Inflammatory macrophage treated with lipopolysaccharide for 4 hours (primary cell): ENCODE measurements at regions not wholly inside any gene's neighbourhood (a gene's known extent, or its start where the extent isn't known, plus 50 kb on each side); places are given as distances from the start of the nearest gene placed in this dataset.

ENCODE experiments used
- DNase-seq: peaks from one replicate; pipeline ENCODE4 v3.0.0-alpha.2; 2020

DNA sequence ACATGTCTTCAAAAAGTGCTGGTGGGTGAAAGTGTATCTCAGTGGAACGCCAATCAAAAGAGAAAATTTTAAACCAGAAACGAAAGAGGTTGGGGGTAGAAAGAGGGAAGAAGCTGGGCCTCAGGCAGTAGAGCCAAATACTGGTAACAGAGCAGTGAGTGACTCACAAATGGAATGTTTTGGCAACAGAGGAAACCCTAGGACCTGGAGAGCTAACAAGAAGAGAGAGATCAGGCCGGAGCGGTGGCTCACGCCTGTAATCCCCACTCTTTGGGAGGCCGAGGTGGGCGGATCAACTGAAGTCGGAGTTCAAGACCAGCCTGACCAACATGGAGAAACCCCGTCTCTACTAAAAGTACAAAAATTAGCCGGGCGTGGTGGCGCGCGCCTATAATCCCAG lies 450.8 kb upstream of the NAALADL2 start:
- DNase-seq: no peak

DNA sequence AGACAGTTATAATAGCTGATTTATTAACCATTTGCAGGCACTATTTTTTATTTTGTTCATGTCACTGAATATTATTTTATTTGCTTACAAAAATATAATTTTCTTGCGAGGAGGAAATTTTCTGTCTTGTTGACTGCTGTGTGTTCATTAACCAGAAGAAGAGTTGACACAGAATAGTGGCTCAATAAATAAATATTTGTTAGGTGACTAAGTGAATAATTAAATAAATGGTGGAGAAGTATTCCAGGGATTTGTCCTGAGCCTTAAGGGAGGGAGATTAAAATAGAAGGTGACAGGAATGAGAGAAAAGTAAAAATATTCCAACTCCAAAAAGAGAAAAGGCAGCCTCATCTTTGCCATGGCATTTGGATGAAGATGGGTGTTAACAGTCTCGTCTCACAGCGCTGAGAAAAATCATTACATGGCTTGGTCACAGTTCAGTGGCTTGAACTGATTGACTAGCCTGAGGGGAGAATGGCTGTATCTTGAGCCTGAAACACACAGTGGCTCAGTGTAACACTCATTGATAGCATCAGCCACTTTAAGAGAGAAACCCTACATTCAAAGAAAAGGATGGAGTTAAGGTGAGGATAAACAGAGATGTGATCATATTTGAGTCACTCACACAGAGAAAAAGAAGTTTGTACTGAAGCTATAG lies 449.9 kb upstream of the NAALADL2 start:
- no peak for DNase-seq

DNA sequence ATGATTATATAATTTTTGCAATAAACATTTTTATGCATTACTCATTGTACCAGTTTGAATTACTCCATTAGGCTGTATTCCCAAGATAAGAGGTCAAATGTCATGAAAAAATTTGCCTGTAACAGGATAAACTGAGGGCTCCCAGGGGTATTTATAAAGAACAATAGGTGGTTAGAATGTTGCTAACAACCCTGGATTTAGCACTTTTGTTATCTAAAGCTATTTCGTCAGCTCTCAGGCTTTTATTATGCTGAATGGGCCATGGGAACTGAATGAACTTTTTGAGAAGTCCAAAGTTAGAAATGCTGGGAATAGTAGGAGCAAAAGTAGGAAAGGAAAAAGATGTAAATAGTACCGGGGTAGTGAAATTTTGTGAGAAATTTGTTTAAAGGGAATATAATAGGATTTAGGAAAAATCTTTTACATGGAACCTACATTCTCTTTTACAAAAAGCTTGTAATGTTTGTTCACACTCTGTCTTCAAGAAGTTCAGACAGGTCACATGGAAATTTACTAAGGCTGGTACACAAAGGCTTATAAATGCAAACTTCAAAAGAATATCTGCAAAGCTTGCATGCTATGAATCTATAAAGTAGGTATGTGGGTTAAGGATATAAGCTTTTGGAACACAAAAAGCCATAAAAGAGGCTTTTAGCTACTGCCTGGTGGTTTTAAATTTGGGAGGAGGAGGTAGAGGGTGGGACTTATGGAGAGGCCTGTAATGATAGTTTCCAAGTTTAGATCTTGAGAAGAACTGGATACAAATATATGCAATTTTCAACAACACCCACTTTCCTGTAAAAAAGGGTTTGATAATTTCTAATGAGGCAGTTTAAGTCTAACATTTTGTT lies 445.8 kb upstream of the NAALADL2 start:
- no peak for DNase-seq

DNA sequence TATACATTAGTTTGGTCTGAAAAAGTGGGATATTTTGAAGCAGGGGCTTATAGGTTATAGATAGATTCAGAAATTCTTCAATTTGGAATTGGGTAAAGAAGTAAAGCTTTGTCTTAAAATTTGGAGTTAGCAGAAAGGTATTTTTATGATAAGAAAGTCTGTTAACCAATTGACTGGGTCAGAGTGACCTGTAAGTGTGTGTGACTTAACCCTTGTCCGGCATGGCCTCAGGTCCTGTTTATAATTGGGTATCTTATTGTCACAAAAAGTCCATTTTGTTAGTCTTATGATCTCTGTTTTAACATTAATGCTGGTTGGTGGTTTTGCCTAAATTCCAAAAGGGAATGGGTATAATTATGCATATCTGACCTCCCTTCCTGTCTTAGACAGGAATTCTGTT lies 444.2 kb upstream of the NAALADL2 start:
- no peak for DNase-seq

DNA sequence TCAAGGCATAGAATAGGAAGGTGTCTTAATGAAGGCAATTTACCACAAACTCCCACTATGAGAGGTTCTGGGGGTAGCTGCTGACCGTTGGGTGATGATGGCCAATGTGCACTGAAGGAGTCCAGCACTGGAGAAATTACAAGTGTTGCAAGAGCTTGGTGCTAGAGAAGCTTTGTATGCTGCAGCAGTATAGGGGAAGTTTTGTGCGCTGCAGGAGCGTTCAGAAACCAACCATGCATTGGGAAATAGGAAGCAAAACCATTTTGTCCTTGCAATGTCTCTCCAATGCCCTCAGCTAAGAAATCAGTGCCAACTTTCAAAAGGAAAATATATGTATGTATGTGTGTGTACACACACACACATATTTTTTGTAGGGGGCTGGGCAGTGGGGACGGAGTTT lies 441.6 kb upstream of the NAALADL2 start:
- DNase-seq: peak; percentile 79

DNA sequence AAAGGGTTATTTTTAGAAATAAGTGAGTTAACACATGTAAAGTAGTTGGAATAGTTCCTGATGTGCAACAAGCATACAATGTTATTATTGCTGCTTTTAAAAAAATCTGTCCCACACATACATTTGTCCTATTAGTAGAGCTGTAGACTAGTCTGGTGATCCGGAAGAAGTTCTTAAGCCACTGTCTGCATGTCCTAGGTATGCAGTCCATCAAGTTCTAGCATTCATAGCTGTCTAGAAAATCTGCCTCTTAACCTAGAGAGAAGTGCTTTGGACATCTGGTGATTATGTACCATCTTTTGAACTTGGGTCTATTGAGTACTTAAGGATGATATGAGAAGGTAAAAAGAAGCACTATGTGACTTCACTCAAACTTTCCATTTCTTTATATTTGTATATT lies 439.9 kb upstream of the NAALADL2 start:
- DNase-seq: no peak

DNA sequence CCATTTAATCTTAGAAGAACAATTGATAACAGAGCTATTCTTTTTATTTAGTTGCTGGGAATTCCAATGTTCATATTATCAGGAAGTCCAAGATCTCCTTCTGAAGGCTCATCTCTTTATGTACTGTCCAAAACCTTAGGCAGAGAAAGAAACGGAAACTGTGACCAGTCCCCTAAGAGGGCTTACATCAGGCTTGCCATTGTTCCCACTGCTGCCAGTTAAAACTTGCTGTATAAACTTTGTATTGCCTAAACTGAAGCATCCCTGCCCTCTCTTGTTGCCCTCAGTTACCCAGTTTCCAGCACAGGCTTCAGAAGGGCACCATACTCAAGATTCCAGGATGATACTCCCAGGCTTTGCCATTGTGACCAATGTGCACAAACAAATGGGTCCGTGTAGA lies 435.2 kb upstream of the NAALADL2 start:
- no peak for DNase-seq

DNA sequence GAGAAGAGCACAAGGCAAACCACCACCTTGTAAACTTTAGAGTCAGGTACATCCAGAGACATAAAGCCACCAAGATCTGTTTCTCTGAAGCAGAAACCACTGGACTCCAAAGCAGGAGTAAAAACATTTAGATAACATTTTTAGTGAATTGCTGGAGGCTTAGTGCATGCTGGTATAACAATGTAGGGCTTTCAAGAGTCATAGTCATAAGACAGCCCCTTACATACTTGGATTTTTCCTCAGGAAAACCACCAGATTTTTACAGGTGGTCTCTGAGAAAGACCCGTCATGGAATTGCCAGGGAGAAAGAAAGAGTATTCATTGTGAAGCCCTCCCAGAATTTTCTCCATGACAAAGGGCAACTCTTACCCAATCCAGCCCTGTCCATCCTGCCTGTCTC lies 434.5 kb upstream of the NAALADL2 start:
- DNase-seq: no peak

DNA sequence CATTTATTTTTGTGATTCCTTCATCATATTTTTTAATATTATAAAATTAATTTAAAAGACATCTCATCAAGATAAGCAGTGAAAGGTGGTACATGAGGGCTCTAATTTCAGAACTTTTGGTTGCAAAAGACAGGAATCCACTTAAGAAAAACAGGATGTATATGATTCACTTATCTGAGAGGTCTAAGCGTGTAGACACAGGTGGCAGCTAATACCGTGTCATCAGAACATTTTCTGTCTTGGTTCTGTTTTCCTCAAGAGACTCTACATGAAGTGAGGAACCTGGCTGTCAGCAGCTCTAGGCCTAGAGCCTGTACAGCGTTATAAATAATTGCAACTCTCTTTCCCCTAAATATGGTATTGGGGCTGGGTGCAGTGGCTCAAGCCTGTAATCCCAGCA lies 433.7 kb upstream of the NAALADL2 start:
- no peak for DNase-seq

DNA sequence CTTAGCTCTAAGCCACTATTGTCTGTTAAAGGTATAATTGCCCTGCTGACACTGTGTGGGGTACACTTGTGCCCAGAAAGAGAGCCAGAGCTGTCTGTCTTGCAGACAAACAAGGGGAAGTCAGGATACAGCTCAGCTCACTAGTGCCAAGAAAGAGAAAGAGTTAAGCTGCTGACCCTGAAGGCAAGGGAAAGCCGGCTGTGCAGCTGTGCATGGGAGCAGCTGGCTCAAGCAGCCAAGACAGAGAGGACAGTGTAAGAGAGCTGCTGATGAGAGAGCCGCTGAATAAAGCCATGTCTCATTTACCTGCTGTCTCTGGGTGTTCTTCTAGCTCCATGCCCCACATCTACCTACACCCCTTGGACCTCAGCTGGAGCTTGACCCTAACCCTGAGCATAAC lies 428.1 kb upstream of the NAALADL2 start:
- no peak for DNase-seq

DNA sequence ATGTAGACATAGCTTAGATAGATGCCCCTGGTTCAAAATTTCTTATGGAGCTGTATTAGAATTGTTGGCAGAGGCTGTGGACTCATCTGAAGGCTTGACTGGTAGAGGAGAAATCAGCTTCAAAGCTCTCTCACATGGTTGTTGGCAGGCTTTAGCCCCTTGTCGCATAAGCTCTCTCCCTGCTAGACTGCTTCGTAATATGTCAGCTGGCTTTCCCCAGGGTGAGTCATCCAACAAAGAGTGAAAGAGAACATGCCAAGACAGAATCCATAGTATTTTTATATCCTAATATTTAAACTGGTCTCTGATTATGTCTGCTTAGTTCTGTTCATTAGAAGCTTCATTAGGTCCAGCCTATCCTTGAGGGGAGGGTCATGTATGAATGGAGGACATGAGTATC lies 427.4 kb upstream of the NAALADL2 start:
- DNase-seq: peak; percentile 16

DNA sequence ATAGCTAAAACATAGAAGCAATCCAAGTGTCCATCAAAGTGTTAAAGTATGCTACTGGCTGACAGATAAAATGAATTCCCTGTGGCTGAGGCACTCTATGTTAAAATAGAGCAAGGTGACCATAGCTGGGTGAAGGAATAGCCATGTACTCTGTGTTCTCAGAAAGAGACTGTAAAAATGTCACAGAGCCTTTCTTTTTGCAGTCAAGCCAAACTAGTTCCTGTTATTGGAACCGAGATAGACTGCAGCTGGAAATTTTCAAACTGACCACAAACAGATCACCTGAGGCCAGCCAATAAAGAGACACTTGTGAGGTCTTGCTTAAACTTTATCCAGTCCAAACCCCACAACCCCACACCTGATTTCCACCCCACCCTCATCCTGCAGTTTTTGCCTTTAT lies 422.8 kb upstream of the NAALADL2 start:
- no peak for DNase-seq

DNA sequence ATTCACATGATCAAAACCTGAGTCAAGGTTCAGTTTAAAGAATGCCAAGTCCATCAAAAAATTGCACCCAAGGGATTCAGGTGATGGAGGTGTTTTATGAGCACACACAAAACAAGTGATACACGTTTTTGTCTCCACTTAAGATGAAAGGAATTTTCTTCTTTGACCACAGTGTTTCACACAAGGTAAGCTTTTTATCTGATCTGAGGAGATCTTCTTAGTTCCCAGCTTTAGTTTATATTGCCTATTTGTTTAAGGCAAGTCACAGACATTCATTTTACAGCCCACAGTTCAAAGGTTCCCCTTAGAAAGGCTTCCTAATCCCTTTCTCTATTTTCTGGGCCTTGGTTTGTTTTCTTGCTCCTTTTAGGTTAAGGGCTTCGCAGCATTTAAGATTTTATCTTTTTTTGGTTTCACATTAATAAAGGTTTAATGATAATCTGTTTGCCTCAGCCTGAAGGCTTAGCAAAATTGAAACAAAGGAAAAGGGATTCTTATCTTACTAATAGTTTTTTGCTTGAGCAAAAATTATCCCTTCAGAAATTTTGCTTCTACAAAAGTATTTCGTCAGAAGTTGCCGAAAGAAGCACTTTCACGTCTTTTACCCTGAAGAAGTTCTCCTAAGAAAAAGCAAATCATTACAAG lies 420.5 kb upstream of the NAALADL2 start:
- DNase-seq: no peak

DNA sequence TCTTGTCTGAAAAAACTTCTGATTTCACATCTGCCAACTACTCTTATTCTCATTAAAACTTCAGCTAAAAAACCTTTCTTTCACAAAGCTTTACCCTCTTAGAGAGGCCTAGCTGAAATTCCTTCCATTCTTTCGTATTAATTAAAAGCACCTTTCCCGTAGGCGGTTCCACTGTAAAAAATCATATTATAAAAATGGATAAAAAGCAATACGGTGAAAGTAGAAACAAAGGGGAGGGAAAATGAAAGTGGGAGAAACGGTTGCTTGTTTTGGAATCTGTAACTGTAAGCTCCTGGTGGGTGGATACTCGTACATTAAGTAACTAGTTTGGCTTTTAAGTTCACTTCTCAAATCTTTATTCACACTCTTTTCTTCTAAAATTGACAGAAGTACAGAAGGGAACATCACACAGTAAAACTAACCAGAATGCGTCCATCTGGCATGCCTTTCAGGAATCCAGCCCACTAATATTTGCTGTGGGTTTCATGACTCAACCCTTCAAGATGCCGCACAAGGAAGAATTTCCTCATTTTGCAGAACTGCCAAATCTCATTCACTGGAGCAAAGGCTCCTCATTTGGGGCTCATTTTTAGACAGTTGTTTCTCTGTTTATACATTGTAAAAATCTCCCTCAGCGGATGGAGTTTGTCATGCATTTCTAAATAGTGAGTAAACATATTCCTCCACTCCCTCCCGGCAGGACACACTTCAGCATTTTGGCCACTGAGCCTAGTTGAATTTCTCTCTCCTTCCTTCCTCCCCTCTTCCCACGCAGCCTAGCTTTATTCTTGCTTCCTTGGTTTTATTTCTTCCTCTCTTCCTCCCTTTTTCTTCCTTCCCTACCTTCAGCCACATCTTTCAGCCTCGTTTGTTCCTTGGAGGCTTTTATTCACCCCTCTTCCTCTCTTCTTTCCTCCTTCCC lies 419.5 kb upstream of the NAALADL2 start:
- peak; percentile 66 for DNase-seq

DNA sequence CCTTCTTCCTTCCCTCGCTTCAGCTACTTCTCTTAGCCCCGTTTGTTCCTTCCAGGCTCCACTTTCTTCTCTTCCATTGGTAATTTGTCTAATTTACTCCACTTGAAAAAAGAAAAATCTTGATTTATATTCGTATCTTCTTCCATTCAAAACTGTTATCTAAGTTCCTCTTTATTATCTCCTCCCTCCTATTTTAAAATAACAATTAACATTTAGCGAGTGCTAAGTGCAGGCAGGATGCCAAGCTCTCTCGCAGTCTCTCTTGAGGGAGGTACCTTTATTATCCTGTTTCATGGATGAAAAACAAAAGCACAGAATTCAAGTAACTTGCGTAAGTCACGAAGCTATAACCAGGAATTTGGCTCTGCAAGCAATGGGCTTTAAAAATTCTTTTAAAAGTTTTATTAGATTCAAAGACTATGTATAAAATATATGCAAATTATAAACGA lies 418.9 kb upstream of the NAALADL2 start:
- DNase-seq: no peak

DNA sequence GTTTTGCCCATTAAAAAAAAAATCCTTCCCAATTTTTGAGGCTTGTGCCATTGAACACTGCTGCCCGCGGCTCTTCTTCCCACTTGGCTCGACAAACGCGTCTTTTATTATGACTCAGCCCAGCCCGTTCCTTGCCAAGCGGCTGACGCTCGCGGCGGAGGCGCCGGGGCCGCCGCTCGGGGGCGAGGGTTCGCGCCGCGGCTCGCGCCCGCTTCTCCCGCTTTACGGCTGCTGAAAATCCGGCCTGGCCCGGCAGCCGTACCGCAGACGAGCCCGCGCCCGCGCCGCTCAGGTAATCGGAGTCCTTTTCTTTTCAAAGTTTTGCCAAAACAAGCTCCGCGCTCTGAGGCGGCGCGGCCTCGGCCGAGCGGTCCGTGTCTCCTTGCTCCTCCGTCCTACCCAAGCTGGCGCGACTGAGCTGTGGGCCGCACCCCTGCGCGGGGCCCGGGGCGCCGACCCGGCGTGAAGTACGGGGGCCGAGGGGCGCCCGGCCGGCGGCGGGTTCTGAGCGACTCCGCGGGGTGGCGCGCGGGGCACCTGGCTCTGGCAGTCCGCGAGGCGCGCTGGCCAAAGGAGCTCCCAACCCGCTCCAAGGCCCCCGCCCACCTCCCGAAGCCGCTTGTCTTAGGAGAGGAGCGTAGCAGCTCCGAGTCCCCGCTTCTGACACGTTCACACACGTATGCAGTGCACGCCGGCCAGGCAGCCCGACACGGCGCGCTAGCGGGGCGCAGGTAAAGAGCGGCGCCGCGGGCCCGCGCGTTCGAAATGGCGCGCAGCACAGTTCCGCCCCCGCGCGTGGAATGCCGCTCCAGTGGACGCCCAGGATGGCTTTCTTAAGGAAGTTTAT lies 418.2 kb upstream of the NAALADL2 start:
- peak; percentile 76 for DNase-seq

DNA sequence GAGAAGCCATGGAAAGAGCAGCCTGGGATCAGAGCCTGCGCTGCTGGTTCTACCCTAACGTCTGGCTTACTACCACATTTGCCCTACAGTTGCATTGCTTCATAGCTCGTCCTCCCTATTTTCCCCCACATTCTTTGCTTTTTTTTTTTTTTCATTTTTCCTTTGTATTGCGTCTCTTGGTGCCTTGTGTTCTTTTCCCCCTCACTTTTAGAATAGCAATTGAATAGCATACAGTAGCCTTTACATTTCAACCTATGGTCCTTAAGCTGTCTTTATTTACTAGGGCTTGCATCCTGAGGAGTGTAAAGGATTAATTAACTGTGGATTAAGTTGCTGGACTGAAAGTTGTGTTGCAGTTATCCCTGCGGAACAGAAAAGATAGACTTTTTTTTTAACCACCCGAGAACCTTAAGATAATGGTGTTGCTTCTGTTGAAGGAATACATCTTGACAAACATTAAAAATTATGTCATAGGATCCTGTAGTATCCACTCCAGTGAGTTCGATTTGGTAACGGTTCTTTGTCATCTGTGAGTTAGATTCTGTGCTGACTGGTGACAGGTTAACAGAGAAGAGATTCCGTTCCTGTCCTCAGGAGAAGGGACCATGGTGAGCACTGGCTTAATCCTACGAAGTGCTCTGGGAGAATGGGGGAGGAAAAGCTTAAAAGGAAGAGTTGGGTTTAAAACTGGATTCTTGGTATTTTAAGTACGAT lies 417.4 kb upstream of the NAALADL2 start:
- DNase-seq: no peak

DNA sequence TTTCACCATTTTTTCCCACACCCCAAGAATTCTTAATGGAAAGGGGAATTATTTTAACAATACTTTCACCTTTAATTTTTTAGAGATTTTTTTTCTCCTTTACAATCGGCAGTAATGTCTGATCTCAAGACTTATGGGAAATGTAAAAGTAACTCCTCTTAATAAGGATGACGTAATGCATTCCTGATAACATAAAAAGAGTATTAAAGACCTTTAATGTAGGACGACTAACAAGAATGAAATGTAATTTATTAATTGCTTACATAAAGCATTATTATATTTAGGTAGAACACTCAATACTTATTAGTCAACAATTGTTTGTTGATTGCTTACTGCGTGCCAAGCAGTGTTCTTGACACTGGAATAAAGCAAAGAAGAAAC lies 416.8 kb upstream of the NAALADL2 start:
- DNase-seq: no peak

DNA sequence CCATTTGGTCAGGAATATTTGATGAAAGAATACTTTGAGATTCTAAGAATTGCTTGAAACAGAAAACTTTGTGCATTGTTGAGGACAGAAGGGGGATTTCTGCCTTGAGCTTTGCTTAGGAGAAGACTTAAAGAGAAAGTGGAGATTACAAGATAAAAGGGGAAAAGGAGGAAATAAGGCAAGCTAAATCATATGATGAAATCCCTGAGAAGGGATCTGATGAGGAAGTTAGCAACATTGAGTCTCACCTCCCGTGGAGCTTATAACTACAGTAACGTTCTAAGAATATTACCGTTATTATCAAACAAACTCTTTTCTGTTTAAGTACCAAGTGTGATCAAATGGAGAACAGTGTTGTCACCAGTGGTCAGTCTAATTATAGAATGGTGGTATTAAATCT lies 414.7 kb upstream of the NAALADL2 start:
- DNase-seq: peak; percentile 67

DNA sequence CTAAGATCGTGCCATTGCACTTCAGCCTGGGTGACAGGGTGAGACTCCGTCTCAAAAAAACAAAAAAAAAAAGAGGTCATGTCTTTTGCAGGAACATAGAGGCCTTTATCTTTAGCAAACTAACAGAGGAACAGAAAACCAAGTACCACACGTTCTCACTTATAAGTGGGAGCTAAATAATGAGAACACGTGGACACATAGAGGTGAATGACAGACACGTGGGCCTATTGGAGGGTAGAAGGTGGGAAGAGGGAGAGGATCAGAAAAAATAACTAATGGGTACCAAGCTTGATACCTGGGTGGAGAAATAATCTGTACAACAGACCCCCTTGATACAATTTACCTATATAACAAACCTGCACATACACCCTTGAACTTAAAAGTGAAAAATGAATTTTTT lies 401.4 kb upstream of the NAALADL2 start:
- no peak for DNase-seq

DNA sequence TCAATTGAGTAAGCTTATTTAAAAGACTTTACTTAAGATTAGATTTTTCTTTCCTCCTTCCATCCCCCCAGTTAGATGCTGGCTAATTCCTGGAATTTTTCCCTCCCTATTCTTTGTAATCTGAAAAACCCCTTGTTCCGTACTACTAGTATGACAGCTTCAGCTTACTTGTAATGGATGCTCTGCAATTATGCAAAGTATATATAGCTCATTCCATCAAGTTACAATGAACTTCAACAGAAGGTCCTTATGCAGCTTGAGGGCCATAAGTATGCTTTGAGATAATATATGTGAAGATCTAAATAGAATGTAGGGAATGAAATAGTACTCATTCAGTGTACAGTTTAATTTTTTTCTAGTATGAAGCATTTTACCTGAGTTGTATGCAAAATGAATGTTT lies 398.3 kb upstream of the NAALADL2 start:
- DNase-seq: no peak
